ENCODE measurements at regions not wholly inside any gene's neighbourhood (a gene's known extent, or its start where the extent isn't known, plus 50 kb on each side); places are given as distances from the start of the nearest gene placed in this dataset.

DNA sequence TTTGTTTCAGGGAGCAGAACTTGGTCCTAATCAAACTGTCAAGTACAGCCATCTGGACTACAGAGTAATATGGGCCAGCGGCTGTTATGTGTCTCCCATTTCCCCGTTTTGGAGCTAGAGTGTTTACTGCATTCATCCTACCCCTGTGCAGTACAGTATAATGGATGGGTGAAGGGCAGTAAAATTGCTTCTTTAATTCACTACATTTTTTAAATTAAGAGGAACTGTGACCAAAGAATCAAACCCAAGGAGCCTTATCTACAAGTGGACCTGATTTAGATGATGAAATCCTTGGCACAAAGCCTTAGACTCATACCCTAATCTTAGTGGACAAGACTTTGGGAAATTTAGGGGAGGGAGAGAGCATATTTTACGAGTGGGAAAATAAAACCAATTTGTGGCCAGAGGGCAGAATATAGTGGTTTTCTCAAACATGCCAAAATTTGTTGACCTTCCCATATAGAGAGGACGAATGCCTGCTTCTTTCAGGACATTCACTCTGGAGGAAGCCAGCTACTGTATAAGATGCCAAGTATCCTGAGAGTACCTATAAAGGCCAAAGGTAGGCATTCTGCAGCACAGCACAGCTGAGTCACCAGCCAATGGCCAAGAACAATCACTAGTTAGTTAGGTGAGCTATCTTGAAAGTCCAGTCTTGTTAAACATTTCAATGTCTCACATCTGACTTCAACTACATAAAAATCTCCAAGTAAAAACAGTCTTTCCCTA, 253.8 kb upstream of the KCNIP4 start:
- TF ChIP-seq CTCF (conservative IDR thresholded peaks at IDR 0.05) = no peak
- H3K27ac ChIP-seq = no peak overlapping the region

DNA sequence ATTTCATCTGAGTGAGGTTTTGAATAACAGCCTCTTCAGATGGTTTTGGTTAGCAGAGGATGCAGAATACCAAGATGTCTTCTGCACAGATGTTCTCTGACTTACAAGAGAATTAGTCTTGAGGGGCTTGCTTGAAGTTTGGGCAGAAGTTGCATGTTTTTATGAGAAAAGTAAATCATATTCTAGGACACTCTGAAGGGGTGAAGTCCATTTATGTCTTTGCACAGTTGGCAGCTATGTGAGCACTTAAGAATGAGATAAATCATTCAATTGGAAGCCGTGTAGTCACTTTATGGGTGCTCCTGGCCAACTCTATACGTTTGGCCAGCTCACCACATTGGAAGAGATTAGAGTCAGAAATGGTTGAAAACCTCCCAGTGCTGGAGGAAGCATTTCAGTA, 252.7 kb upstream of the KCNIP4 start:
- TF ChIP-seq CTCF (conservative IDR thresholded peaks at IDR 0.05) = no peak
- no peak overlapping the region for H3K27ac ChIP-seq

- TF ChIP-seq CTCF (conservative IDR thresholded peaks at IDR 0.05) = no peak
- no peak overlapping the region for H3K27ac ChIP-seq
Measured at GRCh38 chr4:22196551-22196950, 248.0 kb upstream of the KCNIP4 start.

GRCh38 chr4:22192084-22192511, 243.5 kb upstream of the KCNIP4 start:
- no peak overlapping the region for H3K27ac ChIP-seq
- no peak for TF ChIP-seq CTCF (conservative IDR thresholded peaks at IDR 0.05)

DNA sequence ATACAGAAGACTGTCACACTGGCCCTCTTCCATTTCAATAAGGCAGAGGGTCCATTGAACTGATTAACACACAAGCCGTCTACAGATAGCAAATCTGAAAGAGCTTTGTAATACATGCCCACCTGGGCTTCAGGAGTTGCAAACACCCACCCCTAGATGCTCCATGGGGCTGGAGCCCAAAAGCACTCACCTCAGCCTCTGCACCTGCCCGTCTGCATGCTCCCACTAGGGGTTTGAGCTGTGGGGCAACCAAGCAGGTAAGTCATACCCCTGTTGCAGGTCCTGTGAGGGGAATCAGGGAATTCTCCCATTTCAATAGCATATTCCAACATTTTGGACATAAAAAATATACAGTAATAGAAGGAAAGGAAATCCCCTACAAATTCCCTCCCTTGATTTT, 243.0 kb upstream of the KCNIP4 start:
- H3K27ac ChIP-seq = no peak overlapping the region
- no peak for TF ChIP-seq CTCF (conservative IDR thresholded peaks at IDR 0.05)

GRCh38 chr4:22190855-22191254, 242.3 kb upstream of the KCNIP4 start:
- H3K27ac ChIP-seq = no peak overlapping the region
- no peak for TF ChIP-seq CTCF (conservative IDR thresholded peaks at IDR 0.05)

DNA sequence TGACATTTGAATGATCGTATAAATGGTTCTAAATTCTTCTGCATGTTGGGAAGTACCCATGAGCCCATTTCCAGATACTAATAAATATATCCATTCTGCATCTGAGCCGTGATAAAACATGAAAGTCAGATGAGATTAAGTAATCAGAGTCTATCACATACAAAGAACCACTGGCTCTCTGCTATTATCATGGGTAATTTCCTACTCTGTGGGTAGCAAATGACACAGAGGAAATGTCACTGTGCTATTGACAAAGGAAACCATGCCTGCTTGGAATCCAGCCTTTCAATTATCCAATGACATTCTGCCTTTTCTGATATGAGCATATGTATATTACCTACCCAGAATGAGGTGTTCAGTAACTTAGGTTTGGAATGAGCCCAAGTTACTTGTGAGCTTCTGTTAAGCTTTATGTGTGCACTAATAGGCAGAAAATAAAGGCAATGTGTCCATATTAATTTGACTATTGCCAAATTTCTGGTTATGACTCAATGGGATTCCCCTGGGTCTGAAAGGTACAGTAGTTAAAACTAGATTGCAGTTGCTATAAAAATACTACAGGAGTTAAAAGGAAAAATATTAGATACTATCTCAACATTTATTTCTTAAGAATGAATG, 238.7 kb upstream of the KCNIP4 start:
- no peak overlapping the region for H3K27ac ChIP-seq
- TF ChIP-seq CTCF (conservative IDR thresholded peaks at IDR 0.05) = no peak

All from VCaP (cell line).